Ovary (tissue), 3 donors: ENCODE measurements at regions not wholly inside any gene's neighbourhood (a gene's known extent, or its start where the extent isn't known, plus 50 kb on each side); places are given as distances from the start of the nearest gene placed in this dataset.

Experiments used
- CTCF ChIP-seq, 3 donors: fragments of 450-650 bp in 2 of 3; fragments of 200-600 bp in 1 of 3; IDR thresholded peaks; one replicate each; pipeline versions ENCODE4 v1.5.1 to v1.8.0; 2016 to 2022; ENCODE audit warnings: antibody characterized with exemption in 3 of 3, mild to moderate bottlenecking in 1 of 3
- POLR2A ChIP-seq: fragments of 450-650 bp; IDR thresholded peaks from one replicate; pipeline ENCODE4 v1.6.1; 2017; ENCODE audit warnings: antibody characterized with exemption, mild to moderate bottlenecking, moderate library complexity
- donor health status: DM: no; HTN: no; CAD: no.

- no peak for TF ChIP-seq CTCF (IDR thresholded peaks at IDR 0.05)
- TF ChIP-seq POLR2A, result no peak
These were observed 914.8 kb downstream of the DCDC2C start for GRCh38 chr2:4618141-4618540.
